HEK293T (cell line): ENCODE measurements at regions not wholly inside any gene's neighbourhood (a gene's known extent, or its start where the extent isn't known, plus 50 kb on each side); places are given as distances from the start of the nearest gene placed in this dataset.
"Not testable (repeated sequence)": the region's sequence is repeated elsewhere in the genome, so short reads cannot be mapped to it uniquely, and the experiment has no call there.

Experiments
- CTCF ChIA-PET: fragments of 350-600 bp; formaldehyde crosslinking; extraction: SDS; loops from one replicate; lab custom pipeline; 2021; ENCODE audit warnings: antibody characterized with exemption, inconsistent platforms; lab: Yijun Ruan, JAX
- POLR2A ChIA-PET: fragments of 350-600 bp; formaldehyde crosslinking; extraction: SDS; loops from one replicate; lab custom pipeline; 2020; ENCODE audit warnings: antibody characterized with exemption, inconsistent platforms; lab: Yijun Ruan, JAX
- DNase-seq: peaks from one replicate; pipeline ENCODE4 v3.0.0; 2012; ENCODE audit warnings: mixed read lengths; ENCODE audit errors: extremely low spot score
- ARNT ChIP-seq: fragments of 450-650 bp; IDR thresholded peaks from 2 replicates; pipeline ENCODE4 v1.6.1; 2017; ENCODE audit warnings: mild to moderate bottlenecking
- BHLHE40 ChIP-seq: fragments of 450-650 bp; IDR thresholded peaks from 2 replicates; pipeline ENCODE4 v1.6.1; 2016; ENCODE audit warnings: mild to moderate bottlenecking, moderate library complexity, borderline replicate concordance
- CTBP1 ChIP-seq: fragments of 450-650 bp; IDR thresholded peaks from 2 replicates; pipeline ENCODE4 v1.6.1; 2016; ENCODE audit warnings: borderline replicate concordance
- ELF4 ChIP-seq: fragments of 450-650 bp; IDR thresholded peaks from 2 replicates; pipeline ENCODE4 v1.6.1; 2017; ENCODE audit warnings: antibody characterized with exemption
- FOXA1 ChIP-seq: fragments of 450-650 bp; IDR thresholded peaks from 2 replicates; pipeline ENCODE4 v1.6.1; 2016; ENCODE audit warnings: mild to moderate bottlenecking
- FOXK2 ChIP-seq: fragments of 450-650 bp; IDR thresholded peaks from 2 replicates; pipeline ENCODE4 v1.6.1; 2016; ENCODE audit warnings: mild to moderate bottlenecking
- FOXM1 ChIP-seq: fragments of 450-650 bp; IDR thresholded peaks from 2 replicates; pipeline ENCODE4 v1.6.1; 2017; ENCODE audit warnings: mild to moderate bottlenecking, borderline replicate concordance
- HDGF ChIP-seq: fragments of 450-650 bp; IDR thresholded peaks from 2 replicates; pipeline ENCODE4 v1.6.1; 2017; ENCODE audit warnings: antibody characterized with exemption, borderline replicate concordance
- L3MBTL2 ChIP-seq: fragments of 450-650 bp; conservative IDR thresholded peaks from 2 replicates; pipeline ENCODE4 v1.6.1; 2016; ENCODE audit warnings: mild to moderate bottlenecking
- LEF1 ChIP-seq: fragments of 450-650 bp; IDR thresholded peaks from 2 replicates; pipeline ENCODE4 v1.6.1; 2017; ENCODE audit warnings: mild to moderate bottlenecking, borderline replicate concordance
- NFRKB ChIP-seq: fragments of 450-650 bp; IDR thresholded peaks from 2 replicates; pipeline ENCODE4 v1.6.1; 2016; ENCODE audit warnings: mild to moderate bottlenecking, moderate library complexity
- SP1 ChIP-seq: fragments of 450-650 bp; IDR thresholded peaks from 2 replicates; pipeline ENCODE4 v1.6.1; 2017
- SUZ12 ChIP-seq: fragments of 450-650 bp; IDR thresholded peaks from 2 replicates; pipeline ENCODE4 v1.6.1; 2016; ENCODE audit warnings: mild to moderate bottlenecking
- TARDBP ChIP-seq: fragments of 450-650 bp; IDR thresholded peaks from 2 replicates; pipeline ENCODE4 v1.6.1; 2016
- ZNF384 ChIP-seq: fragments of 450-650 bp; IDR thresholded peaks from 2 replicates; pipeline ENCODE4 v1.6.1; 2016
- TF ChIP-seq, protein P1 (sequence below): fragments of 450-650 bp; IDR thresholded peaks from 2 replicates; pipeline ENCODE4 v1.6.1; 2016

DNA sequence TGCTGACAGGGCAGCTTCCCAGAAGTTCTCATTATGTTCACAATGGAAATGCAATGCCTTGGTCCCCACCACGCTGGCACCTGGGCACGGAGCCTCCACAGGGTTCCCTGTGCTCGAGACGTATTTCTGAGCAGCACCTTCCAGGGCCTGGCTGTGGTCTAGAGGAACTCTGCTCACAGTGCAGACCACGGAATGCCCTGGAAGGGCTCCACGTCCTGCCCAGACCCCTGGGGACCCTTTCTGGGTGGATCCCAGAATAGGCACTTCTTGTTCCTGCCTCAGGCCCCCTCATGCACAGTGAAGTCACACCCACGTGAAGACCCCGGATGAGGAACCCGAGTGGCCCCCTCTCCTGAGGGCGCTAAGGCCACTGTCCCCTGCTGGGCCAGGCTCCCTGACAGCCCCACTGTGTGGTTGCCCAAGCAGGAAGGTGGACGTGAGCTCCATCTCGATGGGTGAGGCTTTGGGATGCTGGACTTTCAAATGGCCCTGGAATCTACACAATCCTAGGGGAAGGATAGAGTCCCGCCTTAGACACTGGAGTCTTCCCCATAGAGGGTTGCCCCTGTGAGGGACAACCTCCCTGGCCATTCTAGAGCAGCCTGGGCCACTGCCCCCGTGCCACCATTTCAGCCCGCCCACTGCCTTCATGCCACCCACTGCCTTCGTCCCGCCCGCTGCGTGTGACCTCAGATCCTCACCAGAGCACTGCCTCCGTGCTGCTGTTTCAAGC, 1106.8 kb downstream of the BRD1 start:
- CTCF ChIA-PET: no interaction called here
- DNase-seq: no peak
- POLR2A ChIA-PET: no interaction called here
- TF ChIP-seq, protein P1, sequence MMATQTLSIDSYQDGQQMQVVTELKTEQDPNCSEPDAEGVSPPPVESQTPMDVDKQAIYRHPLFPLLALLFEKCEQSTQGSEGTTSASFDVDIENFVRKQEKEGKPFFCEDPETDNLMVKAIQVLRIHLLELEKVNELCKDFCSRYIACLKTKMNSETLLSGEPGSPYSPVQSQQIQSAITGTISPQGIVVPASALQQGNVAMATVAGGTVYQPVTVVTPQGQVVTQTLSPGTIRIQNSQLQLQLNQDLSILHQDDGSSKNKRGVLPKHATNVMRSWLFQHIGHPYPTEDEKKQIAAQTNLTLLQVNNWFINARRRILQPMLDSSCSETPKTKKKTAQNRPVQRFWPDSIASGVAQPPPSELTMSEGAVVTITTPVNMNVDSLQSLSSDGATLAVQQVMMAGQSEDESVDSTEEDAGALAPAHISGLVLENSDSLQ: no peak
- TF ChIP-seq SUZ12: no peak
- TF ChIP-seq ARNT: no peak
- no peak for TF ChIP-seq FOXA1
- TF ChIP-seq TARDBP: no peak
- no peak for TF ChIP-seq NFRKB
- no peak for TF ChIP-seq FOXK2
- TF ChIP-seq SP1: no peak
- no peak for TF ChIP-seq HDGF
- no peak for TF ChIP-seq BHLHE40
- no peak for TF ChIP-seq ZNF384
- TF ChIP-seq LEF1: no peak
- TF ChIP-seq L3MBTL2: no peak
- no peak for TF ChIP-seq CTBP1
- TF ChIP-seq FOXM1: no peak
- no peak for TF ChIP-seq ELF4

DNA sequence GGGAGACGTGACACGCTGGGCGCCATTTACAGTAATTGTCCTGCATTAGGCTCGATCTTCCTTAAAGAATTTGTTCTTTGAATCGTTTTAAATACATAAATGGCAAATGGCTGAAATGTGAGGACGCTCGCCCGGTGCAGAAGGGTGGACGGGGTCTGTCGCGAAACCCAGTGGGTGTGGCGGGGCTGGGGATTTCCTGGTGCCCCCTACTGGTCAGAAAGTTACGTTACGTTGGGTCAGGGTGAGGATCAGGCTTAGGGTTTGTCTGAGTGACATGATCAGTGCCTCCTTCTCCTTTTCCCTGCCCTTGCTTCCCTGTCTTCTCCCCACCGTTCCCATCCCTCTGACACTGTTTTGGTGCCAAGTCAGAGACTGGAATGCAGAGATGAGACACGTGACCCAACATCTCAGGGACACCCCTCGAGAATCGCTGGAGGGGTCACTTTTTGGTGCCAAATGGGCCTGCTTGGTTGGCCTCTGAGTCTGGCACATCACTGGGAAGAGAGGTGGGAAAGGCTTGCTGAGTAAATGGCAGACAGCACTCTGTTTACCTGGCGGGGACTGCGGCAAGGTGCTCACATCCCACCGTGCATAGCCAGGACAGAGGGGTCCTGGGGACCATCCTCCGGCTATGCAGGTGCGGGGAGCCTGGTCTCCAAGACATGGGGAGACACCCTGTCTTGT, 1107.6 kb downstream of the BRD1 start:
- DNase-seq: no peak
- ChIA-PET CTCF (no interaction called here), POLR2A (no interaction called here)
- TF ChIP-seq BHLHE40 (no peak), SP1 (no peak)

DNA sequence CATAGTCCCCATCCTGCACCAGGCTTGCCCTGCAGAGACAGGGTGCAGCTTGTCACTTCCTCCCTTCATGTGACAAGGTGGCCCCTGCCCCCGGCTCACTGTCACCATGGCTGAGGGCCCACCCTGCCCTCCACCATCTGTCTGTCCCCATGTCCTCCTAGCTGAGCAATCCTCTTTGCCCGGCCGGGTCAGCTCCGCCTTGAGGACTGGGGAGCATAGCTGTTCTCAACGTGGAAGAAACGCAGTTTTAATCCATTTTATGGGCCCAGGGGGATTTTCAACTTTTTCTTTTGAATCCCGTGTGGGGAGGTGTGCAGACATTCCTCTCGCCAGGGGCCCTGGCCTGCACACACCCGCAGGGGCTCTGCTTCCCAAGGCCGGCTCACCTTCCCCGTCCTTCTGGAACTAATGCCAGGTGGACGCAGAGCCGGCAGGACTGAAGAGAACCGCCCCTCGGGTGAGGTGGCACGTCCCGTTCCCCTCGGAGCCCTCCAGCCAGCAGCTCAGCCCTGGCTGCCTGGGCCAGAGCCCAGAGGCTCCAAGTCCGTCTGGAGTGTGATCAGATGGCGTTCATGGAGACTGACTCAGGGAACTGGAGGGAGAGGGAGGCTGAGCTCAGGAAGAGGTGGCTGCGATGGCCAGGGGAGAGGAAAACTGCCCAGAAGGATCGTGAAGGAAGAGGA, 1108.7 kb downstream of the BRD1 start:
- TF ChIP-seq CTBP1 (no peak), FOXA1 (no peak), FOXM1 (no peak), FOXK2 (no peak), NFRKB (no peak), HDGF (no peak), ZNF384 (no peak), TARDBP (no peak)
- TF ChIP-seq, protein P1: no peak
- ChIA-PET CTCF (no interaction called here), POLR2A (no interaction called here)
- no peak for DNase-seq

DNA sequence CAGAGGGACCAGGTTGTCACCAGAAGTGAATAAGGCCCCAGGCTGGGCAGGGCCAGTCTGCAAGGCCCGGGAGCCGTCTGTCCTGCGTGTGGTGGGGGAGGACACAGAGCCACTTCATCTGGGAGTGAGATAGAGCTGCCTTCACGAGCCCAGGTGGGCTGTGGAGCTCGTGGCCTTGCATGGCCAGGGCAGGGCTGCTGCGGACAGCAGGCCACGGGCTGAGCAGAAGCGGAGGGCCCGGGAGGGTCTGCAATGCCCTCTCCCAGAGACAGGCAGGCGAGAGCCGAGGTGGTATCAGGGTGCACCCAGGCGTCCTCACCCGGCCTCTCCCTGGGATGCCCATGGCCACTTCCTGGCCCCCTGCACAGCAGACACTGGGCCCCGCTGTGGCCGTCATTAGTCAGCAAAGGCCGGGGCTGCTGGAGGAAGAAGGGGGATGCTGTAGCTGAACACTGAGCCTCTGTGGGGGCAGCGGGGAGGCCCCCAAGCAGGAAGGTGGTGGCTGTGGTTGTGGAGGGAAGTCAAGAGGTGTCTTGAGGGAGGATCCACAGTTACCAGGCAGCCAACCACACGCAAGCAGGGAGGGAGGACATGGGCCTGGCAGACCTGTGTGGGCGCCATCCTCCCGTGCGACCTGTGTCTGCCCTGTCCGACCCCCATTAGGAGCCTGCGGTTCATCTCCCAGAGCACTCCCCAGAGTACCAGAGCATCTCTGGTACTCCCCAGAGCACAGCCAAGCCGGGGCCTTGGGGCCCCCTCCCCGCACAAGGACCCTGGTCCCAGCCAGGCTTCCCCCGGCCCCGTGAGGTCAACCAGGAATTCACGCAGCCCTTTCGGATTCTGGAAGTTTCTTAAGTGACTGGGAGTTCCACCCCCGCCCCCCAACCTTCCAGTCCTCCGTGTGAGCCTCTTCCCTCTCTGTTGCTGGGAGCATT, 1109.5 kb downstream of the BRD1 start:
- TF ChIP-seq CTBP1: no peak
- TF ChIP-seq LEF1: no peak
- no peak for TF ChIP-seq ZNF384
- no peak for TF ChIP-seq FOXM1
- TF ChIP-seq L3MBTL2: no peak
- TF ChIP-seq TARDBP: no peak
- DNase-seq: no peak
- CTCF ChIA-PET: no interaction called here
- POLR2A ChIA-PET: no interaction called here

DNA sequence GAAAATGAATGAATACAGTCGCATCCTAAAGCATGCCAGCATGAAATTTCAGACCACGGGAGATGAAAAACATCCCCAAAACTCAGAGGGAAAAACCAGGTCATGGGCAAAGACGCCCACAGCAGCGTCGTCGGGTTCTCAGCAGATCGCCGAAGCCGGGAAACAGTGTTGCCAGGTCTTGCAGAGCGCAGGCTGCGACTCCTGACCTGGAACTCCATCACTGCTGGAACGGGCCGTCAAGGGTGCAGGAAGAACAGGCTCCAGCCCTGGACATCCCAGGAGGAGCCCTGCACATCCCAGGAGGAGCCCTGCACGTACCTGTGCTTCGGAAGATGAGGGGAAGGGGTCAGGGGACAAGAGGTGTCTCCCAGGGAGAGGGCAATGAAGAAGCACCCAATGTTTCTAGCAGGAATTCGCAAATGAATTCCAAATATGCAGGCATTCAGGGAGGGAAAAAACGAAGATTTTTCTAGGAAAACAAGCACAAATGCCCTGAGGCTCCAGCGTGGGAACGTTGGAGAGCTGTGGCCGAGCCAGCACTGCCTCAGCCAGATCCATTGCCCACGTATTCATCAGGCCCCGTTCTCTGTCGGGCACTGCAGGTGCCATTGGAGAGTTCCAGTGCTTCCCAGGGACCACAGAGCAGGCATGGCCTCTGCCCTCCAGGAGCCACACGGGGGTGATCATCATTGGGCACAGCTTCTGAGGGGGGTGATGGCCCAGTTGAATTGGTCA, 1110.4 kb downstream of the BRD1 start:
- ChIA-PET CTCF (no interaction called here), POLR2A (no interaction called here)
- TF ChIP-seq SP1 (no peak), SUZ12 (no peak), FOXA1 (no peak), FOXK2 (no peak), NFRKB (no peak), L3MBTL2 (no peak)
- TF ChIP-seq, protein P1: no peak
- DNase-seq: no peak

DNA sequence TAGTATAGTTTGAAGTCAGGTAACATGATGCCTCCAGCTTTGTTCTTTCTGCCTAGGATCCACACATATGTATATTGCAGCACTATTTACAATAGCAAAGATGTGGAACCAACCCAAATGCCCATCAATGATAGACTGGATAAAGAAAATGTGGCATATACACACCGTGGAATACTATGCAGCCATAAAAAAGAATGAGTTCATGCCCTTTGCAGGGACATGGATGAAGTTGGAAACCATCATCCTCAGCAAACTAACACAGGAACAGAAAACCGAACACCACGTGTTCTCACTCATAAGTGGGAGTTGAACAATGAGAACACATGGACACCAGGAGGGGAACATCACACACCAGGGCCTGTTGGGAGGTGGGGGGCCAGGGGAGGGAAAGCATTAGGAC, 1111.5 kb downstream of the BRD1 start:
- POLR2A ChIA-PET, CTCF ChIA-PET, DNase-seq: not testable (repeated sequence)
